ENCODE measurements at regions not wholly inside any gene's neighbourhood (a gene's known extent, or its start where the extent isn't known, plus 50 kb on each side); places are given as distances from the start of the nearest gene placed in this dataset.

GRCh38 chr10:106320876-106321275 is 843.6 kb downstream of the SORCS1 start:
- no peaks in the 10 kb centered on the region for H3K36me3 ChIP-seq
- H3K4me3 ChIP-seq, result no peak overlapping the region
- no peaks in the 10 kb centered on the region for H3K9me3 ChIP-seq
- no peak for TF ChIP-seq CTCF (IDR thresholded peaks at IDR 0.05)
- no peak overlapping the region for H3K27ac ChIP-seq
- H3K4me1 ChIP-seq, result no peaks in the 10 kb centered on the region
- no peak for DNase-seq (ENCODE audit: low spot score)
- no peaks in the 10 kb centered on the region for H3K27me3 ChIP-seq

GRCh38 chr10:106320078-106320477 is 844.4 kb downstream of the SORCS1 start:
- no peak for TF ChIP-seq CTCF (IDR thresholded peaks at IDR 0.05)
- no peak for DNase-seq (ENCODE audit: low spot score)
- no peaks in the 10 kb centered on the region for H3K27me3 ChIP-seq
- H3K36me3 ChIP-seq, result no peaks in the 10 kb centered on the region
- no peaks in the 10 kb centered on the region for H3K4me1 ChIP-seq
- no peak overlapping the region for H3K4me3 ChIP-seq
- H3K9me3 ChIP-seq, result no peaks in the 10 kb centered on the region
- H3K27ac ChIP-seq, result no peak overlapping the region

GRCh38 chr10:106317554-106317953 is 847.0 kb downstream of the SORCS1 start:
- DNase-seq (ENCODE audit: low spot score), result no peak
- no peaks in the 10 kb centered on the region for H3K9me3 ChIP-seq
- H3K4me3 ChIP-seq, result no peak overlapping the region
- TF ChIP-seq CTCF (IDR thresholded peaks at IDR 0.05), result no peak
- no peaks in the 10 kb centered on the region for H3K36me3 ChIP-seq
- no peak overlapping the region for H3K27ac ChIP-seq
- H3K4me1 ChIP-seq, result no peaks in the 10 kb centered on the region
- no peaks in the 10 kb centered on the region for H3K27me3 ChIP-seq

GRCh38 chr10:106313041-106313440 is 851.5 kb downstream of the SORCS1 start:
- DNase-seq (ENCODE audit: low spot score), result no peak
- Histone ChIP-seq H3K4me3 (no peak overlapping the region), H3K27me3 (no peaks in the 10 kb centered on the region), H3K36me3 (no peaks in the 10 kb centered on the region), H3K4me1 (no peaks in the 10 kb centered on the region), H3K27ac (no peak overlapping the region), H3K9me3 (no peaks in the 10 kb centered on the region)
- no peak for TF ChIP-seq CTCF (IDR thresholded peaks at IDR 0.05)

- H3K27ac ChIP-seq, result no peak overlapping the region
- H3K27me3 ChIP-seq, result no peaks in the 10 kb centered on the region
- H3K4me1 ChIP-seq, result no peaks in the 10 kb centered on the region
- no peak for TF ChIP-seq CTCF (IDR thresholded peaks at IDR 0.05)
- no peak overlapping the region for H3K4me3 ChIP-seq
- H3K36me3 ChIP-seq, result no peaks in the 10 kb centered on the region
- H3K9me3 ChIP-seq, result no peaks in the 10 kb centered on the region
- no peak for DNase-seq (ENCODE audit: low spot score)
Observed at GRCh38 chr10:106312087-106312486, 852.4 kb downstream of the SORCS1 start.

GRCh38 chr10:106311590-106311989 is 852.9 kb downstream of the SORCS1 start:
- Histone ChIP-seq H3K36me3 (no peaks in the 10 kb centered on the region), H3K27me3 (no peaks in the 10 kb centered on the region), H3K4me1 (no peaks in the 10 kb centered on the region), H3K9me3 (no peaks in the 10 kb centered on the region), H3K4me3 (no peak overlapping the region), H3K27ac (no peak overlapping the region)
- no peak for TF ChIP-seq CTCF (IDR thresholded peaks at IDR 0.05)
- DNase-seq (ENCODE audit: low spot score), result no peak

Measured in right atrium auricular region (tissue), 2 donors.